ENCODE measurements at regions not wholly inside any gene's neighbourhood (a gene's known extent, or its start where the extent isn't known, plus 50 kb on each side); places are given as distances from the start of the nearest gene placed in this dataset.

DNA sequence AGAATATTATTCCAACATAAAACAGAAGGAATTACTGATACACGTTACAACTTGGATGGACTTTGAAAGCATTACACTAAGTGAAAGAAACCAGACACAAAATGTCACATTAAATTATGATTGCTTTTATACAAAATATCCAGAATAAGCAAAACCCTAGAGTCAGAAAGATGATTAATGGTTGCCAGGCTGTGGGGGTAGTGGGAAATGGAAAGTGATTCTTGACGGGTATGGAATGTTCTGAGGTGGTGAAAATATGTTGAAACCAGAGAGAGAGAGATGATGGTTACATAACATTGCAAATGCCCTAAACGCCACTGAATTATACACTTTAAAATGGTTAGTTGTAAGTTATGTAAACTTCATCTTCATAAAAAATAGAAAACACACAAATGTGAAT lies 1057.2 kb upstream of the TMEFF2 start:
- TF ChIP-seq, protein P1, sequence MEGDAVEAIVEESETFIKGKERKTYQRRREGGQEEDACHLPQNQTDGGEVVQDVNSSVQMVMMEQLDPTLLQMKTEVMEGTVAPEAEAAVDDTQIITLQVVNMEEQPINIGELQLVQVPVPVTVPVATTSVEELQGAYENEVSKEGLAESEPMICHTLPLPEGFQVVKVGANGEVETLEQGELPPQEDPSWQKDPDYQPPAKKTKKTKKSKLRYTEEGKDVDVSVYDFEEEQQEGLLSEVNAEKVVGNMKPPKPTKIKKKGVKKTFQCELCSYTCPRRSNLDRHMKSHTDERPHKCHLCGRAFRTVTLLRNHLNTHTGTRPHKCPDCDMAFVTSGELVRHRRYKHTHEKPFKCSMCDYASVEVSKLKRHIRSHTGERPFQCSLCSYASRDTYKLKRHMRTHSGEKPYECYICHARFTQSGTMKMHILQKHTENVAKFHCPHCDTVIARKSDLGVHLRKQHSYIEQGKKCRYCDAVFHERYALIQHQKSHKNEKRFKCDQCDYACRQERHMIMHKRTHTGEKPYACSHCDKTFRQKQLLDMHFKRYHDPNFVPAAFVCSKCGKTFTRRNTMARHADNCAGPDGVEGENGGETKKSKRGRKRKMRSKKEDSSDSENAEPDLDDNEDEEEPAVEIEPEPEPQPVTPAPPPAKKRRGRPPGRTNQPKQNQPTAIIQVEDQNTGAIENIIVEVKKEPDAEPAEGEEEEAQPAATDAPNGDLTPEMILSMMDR (IDR thresholded peaks at IDR 0.05; ENCODE audit: control extremely low read depth in 1 of 3, insufficient read depth in 1 of 3, low read depth in 1 of 3, low read length in 3 of 3), result no peak
- TF ChIP-seq RAD21 (IDR thresholded peaks at IDR 0.05 in 1 of 2, conservative IDR thresholded peaks at IDR 0.05 in 1 of 2; ENCODE audit: low read depth in 2 of 2, low read length in 2 of 2) (no peak), EZH2 (IDR thresholded peaks at IDR 0.05; ENCODE audit: low read depth, low read length, severe bottlenecking) (no peak), MAFK (IDR thresholded peaks at IDR 0.05; ENCODE audit: low read depth, low read length) (no peak), POLR2A (IDR thresholded peaks at IDR 0.05; ENCODE audit: control extremely low read depth in 1 of 2, low read depth in 2 of 2, low read length in 2 of 2) (no peak), ATF2 (IDR thresholded peaks at IDR 0.05; ENCODE audit: low read length) (no peak), CBX5 (IDR thresholded peaks at IDR 0.05; ENCODE audit: low read depth, low read length) (no peak), BACH1 (IDR thresholded peaks at IDR 0.05; ENCODE audit: low read length) (no peak)
